ENCODE measurements at regions not wholly inside any gene's neighbourhood (a gene's known extent, or its start where the extent isn't known, plus 50 kb on each side); places are given as distances from the start of the nearest gene placed in this dataset.

- no peak for TF ChIP-seq CTCF (IDR thresholded peaks at IDR 0.05; ENCODE audit: control insufficient read depth, insufficient read depth, low read depth, low read length, missing control alignments)
- DNase-seq (ENCODE audit: low read depth): no peak
- no peak overlapping the region for H3K4me3 ChIP-seq (ENCODE audit: control insufficient read depth, low read depth, low read length)
These were observed 50.1 kb upstream of the RHOU start for GRCh38 chr1:228685081-228685660.
